ENCODE measurements at regions not wholly inside any gene's neighbourhood (a gene's known extent, or its start where the extent isn't known, plus 50 kb on each side); places are given as distances from the start of the nearest gene placed in this dataset.

- TF ChIP-seq CTCF (CRISPR knock-in tag; IDR thresholded peaks at IDR 0.05): no peak
- no peak for TF ChIP-seq ZNF10 (CRISPR knock-in tag; IDR thresholded peaks at IDR 0.05; ENCODE audit: borderline replicate concordance, low read depth)
- TF ChIP-seq IRF9 (CRISPR knock-in tag; IDR thresholded peaks at IDR 0.05; ENCODE audit: borderline replicate concordance): no peak
- TF ChIP-seq ZNF549 (CRISPR knock-in tag; IDR thresholded peaks at IDR 0.05): no peak
- no peak for TF ChIP-seq ZSCAN31 (CRISPR knock-in tag; IDR thresholded peaks at IDR 0.05; ENCODE audit: low read depth)
- no peak for TF ChIP-seq HCFC1 (IDR thresholded peaks at IDR 0.05; ENCODE audit: low read depth, low read length)
- TF ChIP-seq PRDM10 (CRISPR knock-in tag; IDR thresholded peaks at IDR 0.05; ENCODE audit: low read depth): no peak
- no peak for TF ChIP-seq ZC3H4 (CRISPR knock-in tag; IDR thresholded peaks at IDR 0.05; ENCODE audit: borderline replicate concordance)
- no peak for TF ChIP-seq NFE2 (CRISPR knock-in tag; IDR thresholded peaks at IDR 0.05)
Measured at GRCh38 chr1:199272139-199272544, 633.3 kb downstream of the PTPRC start.
